Gastrocnemius medialis (tissue), 4 donors: ENCODE measurements at regions not wholly inside any gene's neighbourhood (a gene's known extent, or its start where the extent isn't known, plus 50 kb on each side); places are given as distances from the start of the nearest gene placed in this dataset.
"Not testable (repeated sequence)": the region's sequence is repeated elsewhere in the genome, so short reads cannot be mapped to it uniquely, and the experiment has no call there.

Experiments used
- ATAC-seq, 2 donors: fragments of 150-250 bp; one replicate each; pipeline ENCODE4 v1.9.1; 2016
- DNase-seq, 2 donors: peaks; one replicate each; pipeline ENCODE4 v3.0.0-alpha.2; 2019
- H3K27ac ChIP-seq, 4 donors: fragments of 200-600 bp; sonication (generic); 1 replicate in 1 of 4; 2 replicates in 3 of 4; pipeline ENCODE4 v1.5.1; 2016 to 2018; ENCODE audit warnings: mild to moderate bottlenecking in 2 of 4, moderate library complexity in 1 of 4
- H3K27me3 ChIP-seq, 3 donors: fragments of 200-600 bp; sonication (generic) in 2 of 3; 1 replicate in 1 of 3; 2 replicates in 2 of 3; pipeline versions ENCODE4 v1.5.1 to v1.6.0; 2016 to 2019; ENCODE audit warnings: mild to moderate bottlenecking in 1 of 3, moderate library complexity in 1 of 3
- H3K36me3 ChIP-seq, 2 donors: fragments of 200-600 bp; sonication (generic) in 1 of 2; one replicate each; pipeline ENCODE4 v1.5.1; 2017 to 2018
- H3K4me1 ChIP-seq, 2 donors: fragments of 200-600 bp; sonication (generic) in 1 of 2; one replicate each; pipeline ENCODE4 v1.5.1; 2016 to 2017; ENCODE audit warnings: mild to moderate bottlenecking in 2 of 2
- H3K4me3 ChIP-seq, 4 donors: fragments of 200-600 bp; sonication (generic) in 3 of 4; 1 replicate in 1 of 4; 2 replicates in 3 of 4; pipeline ENCODE4 v1.5.1; 2016 to 2019; ENCODE audit warnings: mild to moderate bottlenecking in 2 of 4
- H3K9me3 ChIP-seq, 3 donors: fragments of 200-600 bp; sonication (generic) in 2 of 3; 1 replicate in 1 of 3; 2 replicates in 2 of 3; pipeline ENCODE4 v1.5.1; 2016 to 2019
- in situ Hi-C, 4 donors: fragments of 200-750 bp; cut with MboI; loops; one replicate each; pipeline versions ENCODE4 v1.15.0 to v1.8.0; 2017; ENCODE audit warnings: low sequenced_read_pairs in 4 of 4
- intact Hi-C: fragments of 100-400 bp; cut with DNase I; formaldehyde crosslinking; loops from one replicate; pipeline ENCODE4 v1.15.1; 2023; ENCODE audit warnings: low total_unique reads

GRCh38 chr6:26835707-26836106, 176.2 kb upstream of the ZNF322 start:
- intact Hi-C loops, H3K9me3 ChIP-seq, H3K4me3 ChIP-seq, H3K36me3 ChIP-seq, H3K27ac ChIP-seq, H3K4me1 ChIP-seq, DNase-seq, in situ Hi-C loops, ATAC-seq, H3K27me3 ChIP-seq: not testable (repeated sequence)

- H3K4me1 ChIP-seq, H3K4me3 ChIP-seq, H3K27ac ChIP-seq, H3K9me3 ChIP-seq, H3K36me3 ChIP-seq, H3K27me3 ChIP-seq, DNase-seq, in situ Hi-C loops, ATAC-seq, intact Hi-C loops: not testable (repeated sequence)
Observed at GRCh38 chr6:26836657-26837056, 177.1 kb upstream of the ZNF322 start.

- DNase-seq, H3K9me3 ChIP-seq, ATAC-seq, H3K4me1 ChIP-seq, H3K27me3 ChIP-seq, in situ Hi-C loops, H3K36me3 ChIP-seq, H3K27ac ChIP-seq, intact Hi-C loops, H3K4me3 ChIP-seq: not testable (repeated sequence)
Observed at GRCh38 chr6:26844823-26845222, 185.3 kb upstream of the ZNF322 start.

GRCh38 chr6:26857289-26857688, 197.7 kb upstream of the ZNF322 start:
- H3K36me3 ChIP-seq, ATAC-seq, DNase-seq, H3K9me3 ChIP-seq, H3K4me1 ChIP-seq, in situ Hi-C loops, intact Hi-C loops, H3K27ac ChIP-seq, H3K27me3 ChIP-seq, H3K4me3 ChIP-seq: not testable (repeated sequence)

- ATAC-seq, in situ Hi-C loops: not testable (repeated sequence)
Observed at GRCh38 chr6:26859067-26859770, 199.7 kb upstream of the ZNF322 start.

GRCh38 chr6:26859771-26860163, 200.2 kb upstream of the ZNF322 start:
- in situ Hi-C loops = not testable (repeated sequence)

More at GRCh38 chr6:26859067-26859770, 199.7 kb upstream of the ZNF322 start:
- H3K27me3 ChIP-seq, H3K9me3 ChIP-seq, H3K27ac ChIP-seq, H3K4me1 ChIP-seq, H3K4me3 ChIP-seq, intact Hi-C loops, DNase-seq, H3K36me3 ChIP-seq: not testable (repeated sequence)

GRCh38 chr6:26861913-26862312, 202.4 kb upstream of the ZNF322 start:
- H3K4me3 ChIP-seq, in situ Hi-C loops, ATAC-seq, H3K9me3 ChIP-seq, H3K27me3 ChIP-seq, DNase-seq, intact Hi-C loops, H3K27ac ChIP-seq, H3K36me3 ChIP-seq, H3K4me1 ChIP-seq: not testable (repeated sequence)

More at GRCh38 chr6:26859771-26860163, 200.2 kb upstream of the ZNF322 start:
- DNase-seq, H3K4me3 ChIP-seq, H3K36me3 ChIP-seq, ATAC-seq, H3K27ac ChIP-seq, H3K27me3 ChIP-seq, H3K4me1 ChIP-seq, intact Hi-C loops, H3K9me3 ChIP-seq: not testable (repeated sequence)

- DNase-seq, H3K36me3 ChIP-seq, H3K27me3 ChIP-seq, intact Hi-C loops, H3K4me3 ChIP-seq, ATAC-seq, H3K27ac ChIP-seq, H3K9me3 ChIP-seq, in situ Hi-C loops, H3K4me1 ChIP-seq: not testable (repeated sequence)
Observed at GRCh38 chr6:26863641-26864040, 204.1 kb upstream of the ZNF322 start.

- H3K4me3 ChIP-seq, in situ Hi-C loops, H3K36me3 ChIP-seq, ATAC-seq, H3K9me3 ChIP-seq, H3K27ac ChIP-seq, H3K4me1 ChIP-seq, DNase-seq, H3K27me3 ChIP-seq, intact Hi-C loops: not testable (repeated sequence)
Observed at GRCh38 chr6:26898785-26899184, 239.2 kb upstream of the ZNF322 start.

GRCh38 chr6:26924206-26924605, 264.7 kb upstream of the ZNF322 start:
- intact Hi-C loops, H3K4me1 ChIP-seq, H3K27me3 ChIP-seq, H3K4me3 ChIP-seq, DNase-seq, H3K9me3 ChIP-seq, H3K36me3 ChIP-seq, ATAC-seq, H3K27ac ChIP-seq, in situ Hi-C loops: not testable (repeated sequence)

- H3K4me1 ChIP-seq, H3K27ac ChIP-seq, in situ Hi-C loops, H3K27me3 ChIP-seq, H3K4me3 ChIP-seq, H3K9me3 ChIP-seq, DNase-seq, H3K36me3 ChIP-seq, intact Hi-C loops, ATAC-seq: not testable (repeated sequence)
Observed at GRCh38 chr6:26928190-26928589, 268.6 kb upstream of the ZNF322 start.

GRCh38 chr6:26937258-26937657, 277.7 kb upstream of the ZNF322 start:
- H3K36me3 ChIP-seq, ATAC-seq, intact Hi-C loops, H3K4me3 ChIP-seq, H3K9me3 ChIP-seq, H3K27me3 ChIP-seq, H3K27ac ChIP-seq, DNase-seq, H3K4me1 ChIP-seq, in situ Hi-C loops: not testable (repeated sequence)
